ENCODE measurements at regions not wholly inside any gene's neighbourhood (a gene's known extent, or its start where the extent isn't known, plus 50 kb on each side); places are given as distances from the start of the nearest gene placed in this dataset.

- Histone ChIP-seq H3K9ac (ENCODE audit: extremely low read depth, insufficient read length, low read length) (no peak overlapping the region), H2AK5ac (ENCODE audit: insufficient read length, low read length) (no peak overlapping the region), H3K79me1 (ENCODE audit: insufficient read depth, low read depth, low read length, poor library complexity, severe bottlenecking) (no peaks in the 10 kb centered on the region), H4K5ac (ENCODE audit: insufficient read length, low read depth, low read length) (no peak overlapping the region), H2BK120ac (ENCODE audit: low read depth, low read length, poor library complexity, severe bottlenecking) (no peak overlapping the region), H3K56ac (ENCODE audit: insufficient read length, low read depth, low read length) (no peak overlapping the region), H2BK5ac (ENCODE audit: insufficient read length, low read length) (no peak overlapping the region), H4K8ac (replicated peaks; ENCODE audit: insufficient read length, low read depth, low read length) (no peak overlapping the region), H4K20me1 (ENCODE audit: control insufficient read depth, insufficient read depth, insufficient read length) (no peaks in the 10 kb centered on the region), H3K23me2 (ENCODE audit: insufficient read length, low read depth, low read length, poor library complexity, severe bottlenecking) (no peaks in the 10 kb centered on the region), H3K4me2 (ENCODE audit: insufficient read depth, insufficient read length, low read length) (no peak overlapping the region), H3K23ac (ENCODE audit: insufficient read length, low read depth, low read length) (no peak overlapping the region), H2BK15ac (ENCODE audit: low read depth, low read length) (no peak overlapping the region), H2AFZ (ENCODE audit: low read length) (no peak overlapping the region), H2BK20ac (ENCODE audit: low read depth, low read length, poor library complexity, severe bottlenecking) (no peak overlapping the region), H3K27me3 (ENCODE audit: insufficient read depth, low read length) (no peaks in the 10 kb centered on the region), H3K27ac (ENCODE audit: insufficient read length, low read depth, low read length) (no peak overlapping the region), H2BK12ac (ENCODE audit: insufficient read length, low read depth, low read length) (no peak overlapping the region), H3K18ac (ENCODE audit: insufficient read length, low read depth, low read length) (no peak overlapping the region), H3K4me1 (ENCODE audit: insufficient read depth, low read length) (peaks cover 2% of the 10 kb centered on the region; the same call in 1 of the 2 replicates), H3K9me3 (ENCODE audit: control insufficient read depth, low read depth, low read length) (no peaks in the 10 kb centered on the region), H3K79me2 (ENCODE audit: insufficient read depth, low read length) (no peaks in the 10 kb centered on the region), H3T11ph (ENCODE audit: low read length) (no peak overlapping the region), H3K4ac (ENCODE audit: low read depth, low read length) (no peak overlapping the region), H3K14ac (ENCODE audit: insufficient read depth, low read length) (no peak overlapping the region), H4K91ac (ENCODE audit: insufficient read length, low read depth, low read length) (no peak overlapping the region)
- Mint-ChIP-seq H3K27me3 (ENCODE audit: low read depth) (no peaks in the 10 kb centered on the region), H3K27ac (no peak overlapping the region), H3K36me3 (ENCODE audit: insufficient read depth in 1 of 3, low read depth in 3 of 3) (peaks cover 15 to 38% (median 18%) of the 10 kb centered on the region in 3 experiments), H3K4me1 (peaks cover 7 to 10% of the 10 kb centered on the region in 2 experiments), H3K4me3 (no peak overlapping the region), H3K9me3 (peaks cover 15 to 29% of the 10 kb centered on the region in 2 experiments; a peak in 4 of 5 replicates)
- TF ChIP-seq CTCF (conservative IDR thresholded peaks at IDR 0.05), result no peak
- no peak for DNase-seq
- no CpG with 5 or more reads among the region's 2 CpGs for WGBS (ENCODE audit: extremely low coverage, insufficient read length, low lambda C conversion rate)
Measured at GRCh38 chr10:53749439-53749838, 976.9 kb upstream of the MBL2 start.
